AG09309 (cell line): ENCODE measurements at regions not wholly inside any gene's neighbourhood (a gene's known extent, or its start where the extent isn't known, plus 50 kb on each side); places are given as distances from the start of the nearest gene placed in this dataset.

Source experiments
- DNase-seq: peaks from one replicate; pipeline ENCODE4 v3.0.0-alpha.2; 2010; ENCODE audit warnings: low read depth
- H3K4me3 ChIP-seq: 2 replicates; pipeline ENCODE4 v1.5.1; 2011; ENCODE audit warnings: mild to moderate bottlenecking, low read depth, low read length, moderate library complexity; ENCODE audit not compliant: control insufficient read depth
- CTCF ChIP-seq: IDR thresholded peaks from 2 replicates; pipeline ENCODE4 v1.5.1; 2011; ENCODE audit warnings: mild to moderate bottlenecking, low read depth, low read length, inconsistent platforms; ENCODE audit not compliant: insufficient read depth, control insufficient read depth; ENCODE audit errors: missing control alignments

- TF ChIP-seq CTCF: no peak
- no peak for DNase-seq
- H3K4me3 ChIP-seq: no peak overlapping the region
Measured at GRCh38 chr1:57553666-57554065, 129.8 kb upstream of the DAB1 start.

GRCh38 chr1:57551476-57551875, 127.6 kb upstream of the DAB1 start:
- H3K4me3 ChIP-seq: no peak overlapping the region
- no peak for TF ChIP-seq CTCF
- DNase-seq: no peak

GRCh38 chr1:57550092-57550491, 126.2 kb upstream of the DAB1 start:
- no peak for TF ChIP-seq CTCF
- DNase-seq: no peak
- no peak overlapping the region for H3K4me3 ChIP-seq

- H3K4me3 ChIP-seq: no peak overlapping the region
Measured at GRCh38 chr1:57549300-57549699, 125.4 kb upstream of the DAB1 start.

GRCh38 chr1:57546549-57547330, 122.9 kb upstream of the DAB1 start:
- no peak for TF ChIP-seq CTCF
- no peak for DNase-seq

More at GRCh38 chr1:57549300-57549699, 125.4 kb upstream of the DAB1 start:
- no peak for DNase-seq
- no peak for TF ChIP-seq CTCF

GRCh38 chr1:57544345-57544744, 120.5 kb upstream of the DAB1 start:
- TF ChIP-seq CTCF: no peak
- H3K4me3 ChIP-seq: no peak overlapping the region
- DNase-seq: no peak

More at GRCh38 chr1:57546549-57547330, 122.9 kb upstream of the DAB1 start:
- H3K4me3 ChIP-seq: no peak overlapping the region
